ENCODE measurements at regions not wholly inside any gene's neighbourhood (a gene's known extent, or its start where the extent isn't known, plus 50 kb on each side); places are given as distances from the start of the nearest gene placed in this dataset.

DNA sequence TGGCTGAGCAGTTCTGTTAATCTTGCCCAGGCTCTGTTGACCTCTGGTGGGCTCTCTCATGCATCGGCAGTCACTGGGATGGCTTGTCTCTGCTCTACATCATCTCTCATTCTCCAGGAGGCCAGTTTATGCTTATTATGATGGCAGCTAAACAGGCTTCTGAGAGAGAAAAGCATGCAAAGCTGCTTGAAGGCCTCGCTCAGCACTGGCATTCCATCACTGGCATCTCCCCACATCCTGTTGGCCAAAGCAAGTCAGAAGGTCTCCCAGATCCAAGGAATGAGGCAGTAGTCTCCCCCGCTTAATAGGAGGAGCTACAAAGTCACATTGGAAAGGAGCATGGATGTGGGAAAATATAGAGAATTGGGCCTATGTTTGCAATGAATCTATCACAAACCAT, 212.6 kb downstream of the ZNF621 start:
- H3K4me1 ChIP-seq (replicated peaks in 1 of 2; ENCODE audit: control insufficient read depth in 2 of 2, insufficient read depth in 2 of 2, low read length in 2 of 2) = no peaks in the 10 kb centered on the region
- no peaks in the 10 kb centered on the region for H4K20me1 ChIP-seq (replicated peaks; ENCODE audit: control insufficient read depth, insufficient read depth, low read length)
- H3K27ac ChIP-seq (ENCODE audit: extremely low read depth, low read depth, low read length) = no peak overlapping the region
- no peaks in the 10 kb centered on the region for H3K36me3 ChIP-seq (ENCODE audit: control insufficient read depth, insufficient read depth, low read length)
- H2AFZ ChIP-seq (ENCODE audit: low read depth, low read length) = no peak overlapping the region
- TF ChIP-seq ATF1 (CRISPR knock-in tag; IDR thresholded peaks at IDR 0.05) (no peak), ATF1 (tag; IDR thresholded peaks at IDR 0.05) (no peak), RAD51 (IDR thresholded peaks at IDR 0.05; ENCODE audit: borderline replicate concordance, low read depth) (no peak), FOXP1 (CRISPR knock-in tag; IDR thresholded peaks at IDR 0.05) (no peak), ZNF586 (CRISPR knock-in tag; conservative IDR thresholded peaks at IDR 0.05) (no peak)
- H3K9ac ChIP-seq (ENCODE audit: insufficient read depth in 1 of 2, low read depth in 2 of 2, low read length in 2 of 2) = no peak overlapping the region
- no peaks in the 10 kb centered on the region for H3K79me2 ChIP-seq (ENCODE audit: control insufficient read depth, insufficient read depth, low read length)
- ATAC-seq (no peak; the same call in 2 of the 3 replicates), FAIRE-seq (no peak), DNase-seq (ENCODE audit: extremely low read depth in 1 of 4, low spot score in 3 of 4) (no peak)
- H3K9me1 ChIP-seq (ENCODE audit: control insufficient read depth, insufficient read depth, low read length) = no peaks in the 10 kb centered on the region
- H3K27me3 ChIP-seq (ENCODE audit: control insufficient read depth in 2 of 2, insufficient read depth in 2 of 2, low read length in 2 of 2) = 0 out of 5 replicates have a peak, but pooled peaks cover 0 to 4% of the 10 kb centered on the region in 2 experiments
- H3K4me2 ChIP-seq (ENCODE audit: insufficient read depth, low read length) = no peak overlapping the region
- BruUV-seq (replicated peaks) = no TSS peak
- CTCF ChIA-PET (ENCODE audit: low intra/inter-chr PET ratio) = no interaction called here
- in situ Hi-C loops (cut with MboI) (no loop called here), intact Hi-C loops (cut with micrococcal nuclease) (no loop called here)
- H3K9me3 ChIP-seq (replicated peaks; ENCODE audit: control insufficient read depth, insufficient read depth, low read depth, low read length) = no peaks in the 10 kb centered on the region
- 0% methylated on average over 3 of the region's 3 CpGs for WGBS (ENCODE audit: insufficient coverage, low coverage, missing lambda C conversion rate)
- H3K4me3 ChIP-seq = no peak overlapping the region
- POLR2A ChIA-PET = interaction anchor here (0.8 kb wide), 1 partner anchor 17 kb away, joined by 3 read pairs; no protein-coding TSS in a partner anchor

DNA sequence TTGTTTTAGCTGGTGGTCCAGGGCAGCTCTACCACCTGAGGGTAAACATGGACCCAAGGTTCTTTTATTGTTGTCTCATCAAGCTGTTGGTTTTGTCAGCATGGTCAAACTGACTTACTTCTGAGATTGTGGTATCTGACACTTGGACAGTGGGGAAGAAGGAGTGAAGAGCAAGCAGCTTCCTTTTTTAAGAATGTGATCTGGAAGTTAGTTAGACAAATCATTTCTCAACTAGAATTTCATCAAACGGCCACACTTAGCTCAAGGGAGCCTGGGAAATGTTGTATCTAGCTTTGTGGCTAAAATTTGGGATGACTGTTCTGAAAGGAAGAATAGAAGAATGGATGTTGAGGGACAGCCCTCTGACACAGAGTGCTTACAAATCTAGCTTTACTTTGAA, 215.2 kb downstream of the ZNF621 start:
- H3K9ac ChIP-seq (ENCODE audit: insufficient read depth in 1 of 2, low read depth in 2 of 2, low read length in 2 of 2) = no peak overlapping the region
- in situ Hi-C loops (cut with MboI) (no loop called here), intact Hi-C loops (cut with micrococcal nuclease) (no loop called here)
- H3K27me3 ChIP-seq (ENCODE audit: control insufficient read depth in 2 of 2, insufficient read depth in 2 of 2, low read length in 2 of 2) = 0 out of 5 replicates have a peak, but pooled peaks cover 0 to 4% of the 10 kb centered on the region in 2 experiments
- FAIRE-seq (no peak), ATAC-seq (no peak), DNase-seq (ENCODE audit: extremely low read depth in 1 of 4, low spot score in 3 of 4) (no peak)
- H3K9me3 ChIP-seq (replicated peaks; ENCODE audit: control insufficient read depth, insufficient read depth, low read depth, low read length) = no peaks in the 10 kb centered on the region
- TF ChIP-seq CBFA2T2 (conservative IDR thresholded peaks at IDR 0.05) (no peak), PCBP1 (IDR thresholded peaks at IDR 0.05; ENCODE audit: low read depth, low read length, poor library complexity, severe bottlenecking) (no peak), NFXL1 (CRISPR knock-in tag; IDR thresholded peaks at IDR 0.05) (no peak), TEAD4 (IDR thresholded peaks at IDR 0.05; ENCODE audit: low read length) (no peak), TEAD4 (CRISPR knock-in tag; IDR thresholded peaks at IDR 0.05; ENCODE audit: borderline replicate concordance) (no peak), RBM17 (IDR thresholded peaks at IDR 0.05; ENCODE audit: borderline replicate concordance, low read depth, low read length) (no peak), ERF (CRISPR knock-in tag; IDR thresholded peaks at IDR 0.05) (no peak), CXXC5 (CRISPR knock-in tag; IDR thresholded peaks at IDR 0.05) (no peak)
- TF ChIP-seq, protein P1, sequence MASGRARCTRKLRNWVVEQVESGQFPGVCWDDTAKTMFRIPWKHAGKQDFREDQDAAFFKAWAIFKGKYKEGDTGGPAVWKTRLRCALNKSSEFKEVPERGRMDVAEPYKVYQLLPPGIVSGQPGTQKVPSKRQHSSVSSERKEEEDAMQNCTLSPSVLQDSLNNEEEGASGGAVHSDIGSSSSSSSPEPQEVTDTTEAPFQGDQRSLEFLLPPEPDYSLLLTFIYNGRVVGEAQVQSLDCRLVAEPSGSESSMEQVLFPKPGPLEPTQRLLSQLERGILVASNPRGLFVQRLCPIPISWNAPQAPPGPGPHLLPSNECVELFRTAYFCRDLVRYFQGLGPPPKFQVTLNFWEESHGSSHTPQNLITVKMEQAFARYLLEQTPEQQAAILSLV (tag; IDR thresholded peaks at IDR 0.05) = no peak
- no peak overlapping the region for H3K4me3 ChIP-seq
- no peaks in the 10 kb centered on the region for H3K79me2 ChIP-seq (ENCODE audit: control insufficient read depth, insufficient read depth, low read length)
- no peaks in the 10 kb centered on the region for H3K9me1 ChIP-seq (ENCODE audit: control insufficient read depth, insufficient read depth, low read length)
- H4K20me1 ChIP-seq (replicated peaks; ENCODE audit: control insufficient read depth, insufficient read depth, low read length) = no peaks in the 10 kb centered on the region
- H3K36me3 ChIP-seq (ENCODE audit: control insufficient read depth, insufficient read depth, low read length) = no peaks in the 10 kb centered on the region
- CTCF ChIA-PET (ENCODE audit: low intra/inter-chr PET ratio) = no interaction called here
- H3K4me1 ChIP-seq (replicated peaks in 1 of 2; ENCODE audit: control insufficient read depth in 2 of 2, insufficient read depth in 2 of 2, low read length in 2 of 2) = no peaks in the 10 kb centered on the region
- H2AFZ ChIP-seq (ENCODE audit: low read depth, low read length) = no peak overlapping the region
- no peak overlapping the region for H3K27ac ChIP-seq (ENCODE audit: extremely low read depth, low read depth, low read length)
- 0% methylated on average over 1 of the region's 1 CpG for WGBS (ENCODE audit: insufficient coverage, low coverage, missing lambda C conversion rate)
- no TSS peak for BruUV-seq (replicated peaks)
- no peak overlapping the region for H3K4me2 ChIP-seq (ENCODE audit: insufficient read depth, low read length)
- POLR2A ChIA-PET = interaction anchor here (0.6 to 1.2 kb wide), 3 partner anchors 9 to 589 kb away, joined by 3 to 4 read pairs (median 3); no protein-coding TSS in a partner anchor
